ENCODE measurements at regions not wholly inside any gene's neighbourhood (a gene's known extent, or its start where the extent isn't known, plus 50 kb on each side); places are given as distances from the start of the nearest gene placed in this dataset.

- no peak for DNase-seq
These were observed 53.3 kb upstream of the EYA4 start for GRCh38 chr6:133187657-133188453.

GRCh38 chr6:133190912-133191311 is 50.2 kb upstream of the EYA4 start:
- DNase-seq: no peak

- DNase-seq: no peak
These were observed 49.8 kb upstream of the EYA4 start for GRCh38 chr6:133191323-133191722.

All from NCI-H1417 treated with DMSO at 0.1 percent for 48 hours (cell line).